Ectodermal cell (in vitro differentiated cells): ENCODE measurements at regions not wholly inside any gene's neighbourhood (a gene's known extent, or its start where the extent isn't known, plus 50 kb on each side); places are given as distances from the start of the nearest gene placed in this dataset.

Experiments
- H3K27ac ChIP-seq: 2 replicates; pipeline ENCODE4 v1.7.0; 2013; ENCODE audit warnings: mild to moderate bottlenecking, low read depth, low read length; ENCODE audit not compliant: insufficient read depth, poor library complexity, severe bottlenecking
- H3K27me3 ChIP-seq: 2 replicates; pipeline ENCODE4 v1.7.0; 2013; ENCODE audit warnings: mild to moderate bottlenecking, low read length; ENCODE audit not compliant: insufficient read depth, control insufficient read depth, poor library complexity, severe bottlenecking
- H3K36me3 ChIP-seq: one replicate; pipeline ENCODE4 v1.7.0; 2013; ENCODE audit warnings: low read length; ENCODE audit not compliant: control insufficient read depth, insufficient read depth
- H3K4me1 ChIP-seq: one replicate; pipeline ENCODE4 v1.7.0; 2013; ENCODE audit warnings: low read length; ENCODE audit not compliant: control insufficient read depth, insufficient read depth
- H3K4me3 ChIP-seq: 2 replicates; pipeline ENCODE4 v1.7.0; 2013; ENCODE audit warnings: low read depth, low read length, control low read depth; ENCODE audit not compliant: insufficient read depth
- H3K9me3 ChIP-seq: 2 replicates; pipeline ENCODE4 v1.7.0; 2013; ENCODE audit warnings: mild to moderate bottlenecking, low read length, moderate library complexity; ENCODE audit not compliant: control insufficient read depth
- WGBS, 2 experiments: methylation state at CpG; one replicate each; pipeline ENCODE4 v1.1.7; 2013; ENCODE audit warnings: missing lambda C conversion rate in 2 of 2; 5-methylcytosine and 5-hydroxymethylcytosine counted together

DNA sequence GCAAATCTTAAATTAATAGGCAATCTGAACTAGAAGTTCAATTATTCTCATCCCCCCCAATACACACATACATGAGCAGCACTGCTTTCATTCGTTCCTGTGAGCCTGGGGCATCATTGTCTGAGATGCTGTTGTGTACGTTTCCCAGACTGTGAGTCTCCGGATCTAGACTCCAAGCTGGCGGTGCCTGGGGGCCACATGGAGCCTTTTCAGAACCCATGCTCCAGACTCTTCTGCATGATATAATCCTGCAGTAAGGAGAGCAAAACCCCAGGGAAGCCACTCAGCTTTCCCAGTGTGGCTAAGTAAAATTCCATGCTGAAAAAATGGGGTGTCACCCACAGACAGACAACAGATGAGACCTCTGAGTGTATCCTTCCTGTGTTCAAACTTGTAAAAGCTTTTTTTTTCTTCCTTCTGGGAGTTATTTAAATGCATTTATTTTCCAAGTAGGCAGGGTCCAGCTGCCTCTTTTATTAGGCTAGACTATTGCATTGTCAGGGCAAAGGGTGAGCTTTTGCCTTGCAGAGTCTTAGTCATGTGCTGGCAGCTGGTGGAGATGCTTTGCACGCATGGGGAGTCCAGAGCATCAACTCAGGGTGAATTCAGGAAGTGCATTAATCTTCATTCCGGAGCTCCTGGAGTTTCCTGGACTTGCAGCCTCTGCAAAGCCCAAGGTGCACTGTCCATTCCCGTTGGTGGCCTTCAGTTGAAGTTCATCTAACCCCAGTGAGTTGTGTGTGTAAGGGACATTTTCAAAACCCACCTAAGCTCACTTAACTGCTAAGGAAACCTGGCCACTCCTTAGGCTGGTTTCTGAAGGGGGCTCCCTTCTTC lies 185.7 kb upstream of the ADO start:
- Histone ChIP-seq H3K27me3 (no peaks in the 10 kb centered on the region), H3K27ac (no peak overlapping the region), H3K4me3 (no peak overlapping the region), H3K4me1 (no peaks in the 10 kb centered on the region), H3K36me3 (no peaks in the 10 kb centered on the region), H3K9me3 (no peaks in the 10 kb centered on the region)
- WGBS, 2 experiments, result 90 to 91% methylated on average over 7 of the region's 7 CpGs

DNA sequence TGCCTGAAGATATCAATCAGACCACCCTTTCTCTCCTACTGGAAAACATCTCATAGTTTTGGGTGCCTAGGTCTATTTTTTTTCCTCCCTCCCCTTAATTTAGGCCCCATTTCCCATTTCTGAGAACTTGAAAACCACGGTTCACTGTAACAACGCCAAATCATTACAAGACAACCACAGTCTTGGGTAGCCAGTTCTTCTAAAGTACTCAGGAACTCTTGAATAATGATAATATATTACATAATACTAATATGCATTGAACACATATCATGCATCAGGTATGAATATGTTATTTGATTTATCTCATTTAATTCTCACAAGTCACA lies 185.1 kb upstream of the ADO start:
- Histone ChIP-seq H3K36me3 (no peaks in the 10 kb centered on the region), H3K27me3 (no peaks in the 10 kb centered on the region), H3K9me3 (no peaks in the 10 kb centered on the region), H3K4me1 (no peaks in the 10 kb centered on the region), H3K4me3 (no peak overlapping the region), H3K27ac (no peak overlapping the region)
- 94 to 97% methylated on average over 2 of the region's 2 CpGs for WGBS, 2 experiments

DNA sequence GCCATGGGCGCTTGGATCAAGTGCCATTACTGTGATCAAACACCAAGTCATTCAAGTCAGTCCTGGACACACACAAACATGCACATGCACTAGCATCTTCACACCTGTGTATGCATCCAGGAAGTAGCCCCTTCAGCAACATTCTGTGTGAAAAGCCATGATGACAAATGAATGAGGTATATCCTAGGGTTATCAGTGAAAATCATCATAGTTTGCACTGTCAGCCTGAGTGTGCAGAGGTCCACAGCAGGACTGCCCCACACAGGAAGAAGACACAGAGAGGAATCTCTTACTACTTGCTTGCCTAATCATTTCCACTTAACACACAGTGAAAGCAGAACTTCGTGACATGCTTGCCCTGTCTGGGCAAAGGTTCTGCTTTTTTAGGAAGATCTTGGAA lies 184.0 kb upstream of the ADO start:
- no peaks in the 10 kb centered on the region for H3K9me3 ChIP-seq
- no peaks in the 10 kb centered on the region for H3K36me3 ChIP-seq
- no peak overlapping the region for H3K27ac ChIP-seq
- H3K4me1 ChIP-seq, result no peaks in the 10 kb centered on the region
- H3K27me3 ChIP-seq, result no peaks in the 10 kb centered on the region
- no peak overlapping the region for H3K4me3 ChIP-seq
- 92 to 100% methylated on average over 2 of the region's 2 CpGs for WGBS, 2 experiments

DNA sequence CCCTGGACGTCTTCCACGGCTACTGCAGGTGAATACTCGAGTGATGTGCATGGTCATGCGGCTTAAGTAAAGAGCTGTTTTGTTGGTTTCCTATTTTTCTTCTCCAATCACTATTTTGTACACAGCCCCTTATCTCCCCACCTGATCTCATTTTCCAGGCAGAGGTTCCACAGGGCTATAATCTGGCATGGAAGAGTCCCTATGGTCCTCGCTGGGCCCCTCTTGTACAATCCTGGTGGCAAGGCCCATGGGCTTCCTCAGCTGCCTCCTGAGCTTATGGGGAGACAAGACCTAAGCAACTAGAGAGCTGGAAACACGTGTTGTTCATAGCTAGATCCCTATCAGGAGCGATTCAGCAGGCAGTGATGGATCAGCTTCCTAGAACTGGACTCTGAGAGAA lies 181.3 kb upstream of the ADO start:
- 94% methylated on average over 7 of the region's 7 CpGs for WGBS, 2 experiments
- H3K27me3 ChIP-seq, result no peaks in the 10 kb centered on the region
- peaks cover 9% of the 10 kb centered on the region for H3K4me1 ChIP-seq
- H3K4me3 ChIP-seq, result no peak overlapping the region
- no peaks in the 10 kb centered on the region for H3K9me3 ChIP-seq
- H3K36me3 ChIP-seq, result no peaks in the 10 kb centered on the region
- H3K27ac ChIP-seq, result no peak overlapping the region

DNA sequence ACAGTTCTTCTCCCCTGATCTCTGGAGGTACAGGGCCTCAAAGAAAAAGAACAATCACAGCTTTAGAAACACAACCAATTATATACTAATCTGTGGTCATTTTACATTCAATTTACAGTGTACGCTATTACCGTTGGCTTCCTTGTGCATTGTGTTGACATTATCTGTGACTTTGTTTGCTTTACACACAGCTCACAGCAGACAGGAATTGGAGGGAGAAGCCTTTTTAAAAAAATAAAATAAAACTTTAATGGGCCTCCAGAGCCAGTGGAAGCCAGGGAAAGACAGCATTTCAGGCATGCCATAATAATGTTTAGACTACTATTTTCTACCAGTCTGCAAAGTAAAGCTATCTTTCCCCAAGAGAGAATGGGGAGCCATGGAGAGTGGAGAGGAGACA lies 179.0 kb upstream of the ADO start:
- no peaks in the 10 kb centered on the region for H3K27me3 ChIP-seq
- H3K4me1 ChIP-seq, result peaks cover 9% of the 10 kb centered on the region
- H3K36me3 ChIP-seq, result no peaks in the 10 kb centered on the region
- 87 to 90% methylated on average over 2 of the region's 2 CpGs for WGBS, 2 experiments
- no peak overlapping the region for H3K4me3 ChIP-seq
- H3K9me3 ChIP-seq, result no peaks in the 10 kb centered on the region
- H3K27ac ChIP-seq, result no peak overlapping the region

DNA sequence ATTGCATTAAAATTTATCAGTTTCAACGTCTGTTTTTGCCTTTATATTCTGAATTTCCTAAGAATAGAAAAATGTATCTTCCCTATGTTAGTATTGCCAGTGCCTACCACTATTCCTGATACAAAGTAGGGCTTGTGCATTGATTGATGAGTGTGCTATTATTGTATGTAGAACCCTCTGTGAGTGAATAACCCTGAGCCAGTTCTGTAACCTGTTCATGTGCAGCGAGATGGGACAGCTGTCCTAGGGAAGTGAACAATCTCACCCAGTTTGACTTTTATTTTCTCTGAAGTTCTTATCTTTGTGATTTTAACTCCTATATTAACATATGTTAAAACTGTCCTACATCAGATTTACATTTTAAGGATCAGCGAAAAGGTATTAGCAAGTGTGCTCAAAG lies 178.4 kb upstream of the ADO start:
- Histone ChIP-seq H3K36me3 (no peaks in the 10 kb centered on the region), H3K27me3 (no peaks in the 10 kb centered on the region), H3K4me1 (peaks cover 9% of the 10 kb centered on the region), H3K27ac (no peak overlapping the region), H3K4me3 (no peak overlapping the region), H3K9me3 (no peaks in the 10 kb centered on the region)
- WGBS, 2 experiments, result 45 to 69% methylated on average over 2 to 3 of the region's 3 CpGs

DNA sequence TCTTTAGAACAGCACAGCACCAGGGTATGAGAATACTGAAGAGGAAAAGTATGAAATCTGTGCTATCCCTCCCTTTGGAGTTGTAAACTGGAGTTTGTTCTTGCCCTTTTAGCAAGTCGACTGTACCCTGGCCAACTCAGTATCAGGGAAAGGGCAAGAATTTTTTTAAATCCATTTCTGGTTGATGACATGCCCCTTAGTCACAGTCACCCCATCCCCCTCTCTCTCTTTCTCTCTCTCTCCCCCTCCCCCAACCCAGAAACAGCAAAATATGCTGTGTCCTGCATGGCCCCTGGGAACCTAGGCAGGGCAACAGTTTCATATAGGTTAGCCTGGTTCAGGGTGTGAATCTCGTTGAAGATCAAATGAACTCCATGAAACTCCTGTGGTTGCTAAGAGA lies 177.7 kb upstream of the ADO start:
- no peak overlapping the region for H3K27ac ChIP-seq
- no peaks in the 10 kb centered on the region for H3K9me3 ChIP-seq
- 36 to 41% methylated on average over 2 of the region's 2 CpGs for WGBS, 2 experiments

DNA sequence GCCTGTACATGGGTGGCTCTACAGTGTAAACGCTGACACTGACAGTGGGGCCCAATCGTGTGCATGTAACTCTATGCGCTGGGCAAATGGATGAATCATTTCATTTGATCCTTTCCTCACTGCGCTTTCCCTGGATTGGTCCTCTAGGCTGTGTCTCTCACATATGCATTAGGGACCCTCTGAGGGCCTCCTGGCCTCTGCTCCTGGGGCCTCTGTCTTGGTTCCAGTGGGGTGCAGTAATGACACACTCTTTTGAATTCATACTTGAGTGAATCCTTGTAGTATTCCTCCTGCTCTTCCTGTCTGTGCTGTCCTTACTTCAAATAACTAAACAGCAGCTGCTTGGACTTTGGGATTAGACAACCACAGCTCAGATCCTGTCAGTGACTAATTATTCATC lies 176.5 kb upstream of the ADO start:
- no peak overlapping the region for H3K27ac ChIP-seq
- H3K27me3 ChIP-seq, result no peaks in the 10 kb centered on the region
- H3K36me3 ChIP-seq, result no peaks in the 10 kb centered on the region
- peaks cover 9% of the 10 kb centered on the region for H3K4me1 ChIP-seq
- 89 to 90% methylated on average over 4 of the region's 4 CpGs for WGBS, 2 experiments
- no peak overlapping the region for H3K4me3 ChIP-seq
- no peaks in the 10 kb centered on the region for H3K9me3 ChIP-seq

More for the DNA sequence above, 177.7 kb upstream of the ADO start:
- H3K4me3 ChIP-seq, result no peak overlapping the region
- H3K27me3 ChIP-seq, result no peaks in the 10 kb centered on the region
- peaks cover 9% of the 10 kb centered on the region for H3K4me1 ChIP-seq
- H3K36me3 ChIP-seq, result no peaks in the 10 kb centered on the region

DNA sequence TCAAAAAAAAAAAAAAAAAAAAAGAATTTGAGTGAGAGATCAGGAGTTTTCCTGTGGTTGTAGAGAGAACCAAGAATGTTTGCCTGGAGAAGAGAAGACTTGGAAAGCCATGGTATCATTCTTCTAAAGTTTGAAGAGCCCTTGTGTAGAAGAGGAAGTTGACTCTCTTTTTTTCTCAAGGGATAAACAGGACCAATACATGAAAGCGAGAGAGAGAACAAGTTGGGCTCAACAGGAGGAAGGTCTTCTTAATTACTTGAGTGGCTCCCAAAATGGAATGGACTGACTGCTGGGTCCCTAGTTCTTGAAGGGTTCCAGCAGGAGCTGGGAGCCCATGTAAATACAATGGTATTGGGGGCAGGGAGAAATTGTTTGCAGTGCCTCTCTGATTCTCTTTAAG lies 173.3 kb upstream of the ADO start:
- Histone ChIP-seq H3K9me3 (no peaks in the 10 kb centered on the region), H3K27ac (no peak overlapping the region), H3K4me3 (no peak overlapping the region), H3K27me3 (no peaks in the 10 kb centered on the region), H3K4me1 (peaks cover 9% of the 10 kb centered on the region), H3K36me3 (no peaks in the 10 kb centered on the region)
- 93 to 95% methylated on average over 1 of the region's 1 CpG for WGBS, 2 experiments

DNA sequence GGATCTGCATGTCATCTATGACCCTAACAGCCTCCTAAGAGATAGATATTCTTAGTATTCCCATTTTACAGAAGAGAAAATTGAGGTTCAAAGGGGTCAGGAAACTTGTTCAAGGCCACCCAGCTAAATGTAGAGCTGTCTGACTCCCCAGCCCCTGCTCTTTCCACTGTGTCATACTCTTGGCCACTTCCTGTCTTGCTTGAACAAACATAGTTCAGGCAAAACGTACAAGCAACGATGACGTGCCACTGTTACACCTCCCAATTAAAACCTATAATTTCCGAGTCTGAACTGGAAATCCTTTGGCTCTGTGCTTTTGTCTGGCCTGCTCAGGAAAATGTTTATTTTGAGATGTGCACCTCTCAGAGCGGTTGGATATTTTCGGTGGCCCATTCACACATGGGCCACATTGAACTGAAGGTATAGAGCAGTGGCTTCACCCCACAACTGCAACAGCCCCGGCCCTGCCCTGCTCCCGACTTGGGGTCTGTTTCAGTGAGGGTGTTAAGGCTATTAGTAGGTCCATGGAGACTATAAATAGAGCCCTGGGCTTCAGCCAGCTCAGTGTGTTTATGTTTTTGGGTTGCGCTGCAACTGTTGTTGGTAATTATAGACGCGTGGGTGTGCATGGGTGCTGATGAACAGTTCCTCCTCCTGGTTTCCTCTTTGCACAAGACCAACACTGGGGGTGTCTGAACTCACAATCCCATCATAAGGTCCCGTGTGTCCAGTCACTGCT lies 172.3 kb upstream of the ADO start:
- Histone ChIP-seq H3K9me3 (no peaks in the 10 kb centered on the region), H3K27me3 (no peaks in the 10 kb centered on the region), H3K36me3 (no peaks in the 10 kb centered on the region), H3K4me3 (no peak overlapping the region), H3K4me1 (no peaks in the 10 kb centered on the region), H3K27ac (no peak overlapping the region)
- 95 to 97% methylated on average over 12 of the region's 12 CpGs for WGBS, 2 experiments
